Stimulated activated CD8-positive, alpha-beta memory T cell treated with anti-CD3 and anti-CD28 coated beads, Interleukin-7, amount 100 ng/mL, for 1 hour (primary cell): ENCODE measurements at regions not wholly inside any gene's neighbourhood (a gene's known extent, or its start where the extent isn't known, plus 50 kb on each side); places are given as distances from the start of the nearest gene placed in this dataset.
A peak's percentile ranks its signal among the peaks of the same experiment; 100 is the strongest.
"Not testable (repeated sequence)": the region's sequence is repeated elsewhere in the genome, so short reads cannot be mapped to it uniquely, and the experiment has no call there.

Experiments
- DNase-seq, 2 donors: peaks; one replicate each; pipeline ENCODE4 v3.0.0-alpha.2; 2020; ENCODE audit warnings: low read depth in 2 of 2

- DNase-seq = no peak
Measured at GRCh38 chr13:30816736-30817135, 81.4 kb downstream of the ALOX5AP start.

- DNase-seq = no peak
Measured at GRCh38 chr13:30818323-30818960, 83.1 kb downstream of the ALOX5AP start.

- no peak for DNase-seq
Measured at GRCh38 chr13:30819136-30819888, 84.0 kb downstream of the ALOX5AP start.

GRCh38 chr13:30821421-30821820 is 84.7 kb upstream of the MEDAG start:
- no peak for DNase-seq

GRCh38 chr13:30824651-30825050 is 81.4 kb upstream of the MEDAG start:
- DNase-seq = no peak

- DNase-seq = no peak
Measured at GRCh38 chr13:30826911-30827577, 79.0 kb upstream of the MEDAG start.

- DNase-seq = no peak
Measured at GRCh38 chr13:30827578-30827925, 78.5 kb upstream of the MEDAG start.

- no peak for DNase-seq
Measured at GRCh38 chr13:30829145-30829832, 76.8 kb upstream of the MEDAG start.

- DNase-seq = no peak
Measured at GRCh38 chr13:30829833-30830637, 76.0 kb upstream of the MEDAG start.

GRCh38 chr13:30830638-30830965 is 75.5 kb upstream of the MEDAG start:
- no peak for DNase-seq

- no peak for DNase-seq
Measured at GRCh38 chr13:30831515-30831914, 74.6 kb upstream of the MEDAG start.

- no peak for DNase-seq
Measured at GRCh38 chr13:30832377-30832776, 73.7 kb upstream of the MEDAG start.

- DNase-seq = peak in 1 of 2 donors; percentile 7
Measured at GRCh38 chr13:30832845-30833332, 73.2 kb upstream of the MEDAG start.

GRCh38 chr13:30835442-30835841 is 70.6 kb upstream of the MEDAG start:
- DNase-seq = no peak

GRCh38 chr13:30837227-30838159 is 68.6 kb upstream of the MEDAG start:
- no peak for DNase-seq

GRCh38 chr13:30839636-30840035 is 66.4 kb upstream of the MEDAG start:
- DNase-seq = not testable (repeated sequence)

GRCh38 chr13:30840515-30840914 is 65.6 kb upstream of the MEDAG start:
- DNase-seq = no peak

- no peak for DNase-seq
Measured at GRCh38 chr13:30841154-30841553, 64.9 kb upstream of the MEDAG start.

GRCh38 chr13:30843548-30843947 is 62.5 kb upstream of the MEDAG start:
- DNase-seq = no peak

- DNase-seq = no peak
Measured at GRCh38 chr13:30844548-30845296, 61.3 kb upstream of the MEDAG start.
